GM12878 (cell line): ENCODE measurements at regions not wholly inside any gene's neighbourhood (a gene's known extent, or its start where the extent isn't known, plus 50 kb on each side); places are given as distances from the start of the nearest gene placed in this dataset.
A peak's percentile ranks its signal among the peaks of the same experiment; 100 is the strongest.

ENCODE experiments used
- ATAC-seq: fragments of 200-7000 bp; cut with Tn5 transposase; 3 replicates; pipeline ENCODE4 v1.9.1; 2020; ENCODE audit warnings: mild to moderate bottlenecking, moderate library complexity
- BruUV-seq: library from RNA; stranded (reverse); fragments of 400-500 nt; replicated peaks from 2 replicates; lab custom pipeline; 2021; lab: Mats Ljungman, UMichigan
- CTCF ChIA-PET: fragments of 300-600 bp; sonication (Branson Sonifier 250); formaldehyde crosslinking; extraction: SDS; loops from one replicate; lab custom pipeline; 2021; ENCODE audit warnings: inconsistent platforms; lab: Yijun Ruan, JAX
- POLR2A ChIA-PET: fragments of 350-600 bp; formaldehyde crosslinking; extraction: SDS; loops from one replicate; lab custom pipeline; 2021; ENCODE audit warnings: inconsistent platforms; lab: Charles Lee
- RAD21 ChIA-PET: fragments of 300-600 bp; sonication (Branson Sonifier 250); formaldehyde crosslinking; loops from one replicate; lab custom pipeline; 2023; ENCODE audit warnings: antibody characterized with exemption; ENCODE audit not compliant: unreplicated experiment; lab: Charles Lee
- SMC1A ChIA-PET: fragments of 300-600 bp; sonication (Branson Sonifier 250); formaldehyde crosslinking; loops from one replicate; lab custom pipeline; 2023; ENCODE audit not compliant: unreplicated experiment, uncharacterized antibody; lab: Charles Lee
- DNase-seq: peaks from one replicate; pipeline ENCODE4 v3.0.0-alpha.2; 2011; ENCODE audit warnings: low read depth, low spot score
- FAIRE-seq: peaks from 3 replicates; lab custom pipeline; 2011; peaks lifted over from hg19 to GRCh38; lab: Jason Lieb, UNC
- H2AFZ ChIP-seq: 2 replicates; pipeline ENCODE4 v1.6.0; 2011; ENCODE audit warnings: low read depth, low read length, control low read depth; ENCODE audit not compliant: control insufficient read depth
- H3K27ac ChIP-seq: 2 replicates; pipeline ENCODE4 v1.5.1; 2011; ENCODE audit warnings: control low read depth; ENCODE audit not compliant: control insufficient read depth, insufficient read depth
- H3K27me3 ChIP-seq, 2 experiments: replicated peaks in 1 of 2; 2 replicates each; pipeline versions ENCODE4 v1.6.0 to v1.6.1; 2011; ENCODE audit warnings: low read length in 1 of 2; ENCODE audit not compliant: control insufficient read depth in 2 of 2, insufficient read depth in 2 of 2
- H3K36me3 ChIP-seq, 2 experiments: 2 replicates each; pipeline ENCODE4 v1.5.1; 2011; ENCODE audit warnings: low read length in 1 of 2; ENCODE audit not compliant: control insufficient read depth in 2 of 2, insufficient read depth in 2 of 2
- H3K4me1 ChIP-seq: 2 replicates; pipeline ENCODE4 v1.6.1; 2011; ENCODE audit warnings: mild to moderate bottlenecking, low read length, moderate library complexity, mixed read lengths; ENCODE audit not compliant: control insufficient read depth, insufficient read depth
- H3K4me2 ChIP-seq: 2 replicates; pipeline ENCODE4 v1.6.0; 2011; ENCODE audit warnings: control low read depth; ENCODE audit not compliant: control insufficient read depth, insufficient read depth
- H3K4me3 ChIP-seq: fragments of 200-600 bp; sonication (generic); 2 replicates; pipeline ENCODE4 v1.5.1; 2016
- H3K79me2 ChIP-seq: 2 replicates; pipeline ENCODE4 v1.6.0; 2011; ENCODE audit warnings: low read length; ENCODE audit not compliant: control insufficient read depth, insufficient read depth
- H3K9ac ChIP-seq: 2 replicates; pipeline ENCODE4 v1.8.0; 2011; ENCODE audit warnings: low read length, control low read depth, mixed read lengths; ENCODE audit not compliant: control insufficient read depth, insufficient read depth
- H3K9me3 ChIP-seq: replicated peaks from 3 replicates; pipeline ENCODE4 v1.5.1; 2011; ENCODE audit warnings: mild to moderate bottlenecking, low read length; ENCODE audit not compliant: control insufficient read depth, insufficient read depth
- H4K20me1 ChIP-seq: 2 replicates; pipeline ENCODE4 v1.6.0; 2011; ENCODE audit not compliant: control insufficient read depth, insufficient read depth
- BMI1 ChIP-seq: fragments of 450-650 bp; IDR thresholded peaks from 2 replicates; pipeline ENCODE4 v1.6.1; 2016; ENCODE audit warnings: mild to moderate bottlenecking, moderate library complexity, borderline replicate concordance
- CBFB ChIP-seq: IDR thresholded peaks from 2 replicates; pipeline ENCODE4 v1.6.1; 2016; ENCODE audit warnings: antibody characterized with exemption, low read depth
- CREM ChIP-seq: IDR thresholded peaks from 2 replicates; pipeline ENCODE4 v1.6.1; 2014; ENCODE audit warnings: antibody characterized with exemption, low read depth
- ETV6 ChIP-seq, 2 experiments: fragments of 450-650 bp in 1 of 2; IDR thresholded peaks in 1 of 2; conservative IDR thresholded peaks in 1 of 2; 2 replicates each; pipeline ENCODE4 v1.6.1; 2014; ENCODE audit warnings: antibody characterized with exemption in 1 of 2, borderline replicate concordance in 1 of 2, low read depth in 1 of 2, mild to moderate bottlenecking in 1 of 2, moderate library complexity in 1 of 2
- FOXM1 ChIP-seq: IDR thresholded peaks from 2 replicates; pipeline ENCODE4 v1.6.1; 2012; ENCODE audit warnings: low read depth, mild to moderate bottlenecking, inconsistent platforms, low read length, moderate library complexity
- GATAD2B ChIP-seq: fragments of 450-650 bp; conservative IDR thresholded peaks from 2 replicates; pipeline ENCODE4 v1.6.1; 2017; ENCODE audit warnings: low read depth, mild to moderate bottlenecking, moderate library complexity
- HDGF ChIP-seq: fragments of 450-650 bp; IDR thresholded peaks from 2 replicates; pipeline ENCODE4 v1.6.1; 2016; ENCODE audit warnings: antibody characterized with exemption
- IKZF2 ChIP-seq, 2 experiments: fragments of 450-650 bp; IDR thresholded peaks; 2 replicates each; pipeline ENCODE4 v1.6.1; 2017; ENCODE audit warnings: mild to moderate bottlenecking in 2 of 2, moderate library complexity in 2 of 2
- JUNB ChIP-seq: IDR thresholded peaks from 2 replicates; pipeline ENCODE4 v1.6.1; 2016; ENCODE audit warnings: antibody characterized with exemption, mild to moderate bottlenecking
- KDM1A ChIP-seq: fragments of 200-600 bp; sonication (generic); IDR thresholded peaks from 2 replicates; pipeline ENCODE4 v1.6.1; 2016; ENCODE audit warnings: borderline replicate concordance
- MTA2 ChIP-seq: fragments of 450-650 bp; IDR thresholded peaks from 2 replicates; pipeline ENCODE4 v1.6.1; 2016; ENCODE audit warnings: low read depth, mild to moderate bottlenecking, moderate library complexity
- NBN ChIP-seq: fragments of 450-650 bp; IDR thresholded peaks from 2 replicates; pipeline ENCODE4 v1.6.1; 2016
- NFXL1 ChIP-seq: fragments of 450-650 bp; IDR thresholded peaks from 2 replicates; pipeline ENCODE4 v1.6.1; 2017; ENCODE audit warnings: antibody characterized with exemption, mild to moderate bottlenecking, borderline replicate concordance
- RAD21 ChIP-seq: IDR thresholded peaks from 2 replicates; pipeline ENCODE4 v1.6.1; 2011; ENCODE audit warnings: mild to moderate bottlenecking, low read depth, low read length, moderate library complexity; ENCODE audit not compliant: insufficient read depth
- SPI1 ChIP-seq: IDR thresholded peaks from 2 replicates; pipeline ENCODE4 v1.6.1; 2011; ENCODE audit warnings: low read depth, mild to moderate bottlenecking, low read length, moderate library complexity, borderline replicate concordance; ENCODE audit not compliant: insufficient read depth
- ZNF217 ChIP-seq: fragments of 450-650 bp; IDR thresholded peaks from 2 replicates; pipeline ENCODE4 v1.6.1; 2017; ENCODE audit warnings: antibody characterized with exemption, mild to moderate bottlenecking
- WGBS: methylation state at CpG from one replicate; pipeline ENCODE4 v1.1.6; 2016; ENCODE audit warnings: low lambda C conversion rate; ENCODE audit not compliant: insufficient replicate concordance, insufficient coverage; ENCODE audit errors: missing lambda C conversion rate; 5-methylcytosine and 5-hydroxymethylcytosine counted together
- in situ Hi-C: fragments of 300-500 bp; cut with MboI; formaldehyde crosslinking; loops from 9 replicates; pipeline ENCODE4 v1.14.3; 2018; ENCODE audit warnings: mixed read lengths
- intact Hi-C: fragments of 100-400 bp; cut with micrococcal nuclease; formaldehyde crosslinking; loops from one replicate; pipeline ENCODE4 v1.14.2; 2022; ENCODE audit not compliant: unreplicated experiment
- TF ChIP-seq, protein P1 (sequence below): fragments of 150-350 bp; IDR thresholded peaks from 2 replicates; pipeline ENCODE4 v1.6.1; 2016; ENCODE audit warnings: low read depth, low read length
- TF ChIP-seq, protein P2 (sequence below): IDR thresholded peaks from 2 replicates; pipeline ENCODE4 v1.6.1; 2012; ENCODE audit warnings: low read depth, low read length, improper control_type of control experiment
- TF ChIP-seq, protein P3 (sequence below): fragments of 150-350 bp; IDR thresholded peaks from 2 replicates; pipeline ENCODE4 v1.6.1; 2014; ENCODE audit warnings: mild to moderate bottlenecking, low read depth, low read length

DNA sequence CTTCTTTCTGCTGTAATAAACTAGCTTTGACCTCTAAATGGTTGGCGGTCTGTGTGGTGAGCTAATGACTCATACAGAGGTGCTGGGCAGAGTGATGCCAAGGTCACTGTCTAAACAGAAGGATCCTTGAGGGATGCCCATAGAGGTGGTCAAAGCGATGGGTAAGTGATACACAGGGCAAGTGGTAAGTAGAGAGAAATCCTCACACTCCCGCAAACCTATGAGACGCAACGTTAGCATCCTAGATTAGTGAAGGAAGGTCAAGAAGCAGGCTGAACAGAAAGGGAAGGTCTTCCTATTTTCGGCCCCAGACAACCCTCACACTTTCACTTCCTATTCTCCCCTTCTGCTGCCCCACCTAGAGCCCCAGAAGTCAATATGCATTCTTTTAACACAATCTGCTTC is 65.6 kb upstream of the SESN3 start:
- in situ Hi-C loops (no loop called here), intact Hi-C loops (loop anchor here (2.0 to 5.0 kb wide), 3 partner anchors 48 to 144 kb away; no protein-coding TSS in a partner anchor)
- Histone ChIP-seq H3K4me1 (peaks cover 15% of the 10 kb centered on the region; the same call in 1 of the 2 replicates), H3K36me3 (no peaks in the 10 kb centered on the region), H2AFZ (no peak overlapping the region), H4K20me1 (no peaks in the 10 kb centered on the region), H3K79me2 (no peaks in the 10 kb centered on the region), H3K27ac (no peak overlapping the region), H3K4me3 (peak overlapping the region; percentile 24; the same call in 1 of the 2 replicates), H3K9me3 (no peaks in the 10 kb centered on the region), H3K4me2 (peak overlapping the region; percentile 55), H3K9ac (no peak overlapping the region), H3K27me3 (no peaks in the 10 kb centered on the region; a peak in 4 of 4 replicates)
- WGBS: 0% methylated on average over 6 of the region's 6 CpGs
- BruUV-seq: no TSS peak
- ChIA-PET RAD21 (interaction anchor here (0.7 to 3.2 kb wide), 13 partner anchors 10 to 409 kb away, joined by 3 to 25 read pairs (median 5); partner anchors contain the start of gene SESN3), CTCF (interaction anchor here (0.6 to 2.5 kb wide), 15 partner anchors 8 to 465 kb away, joined by 3 to 22 read pairs (median 3); partner anchors contain the start of gene SESN3), SMC1A (interaction anchor here (0.8 to 3.7 kb wide), 29 partner anchors 8 to 419 kb away, joined by 3 to 30 read pairs (median 5); partner anchors contain the start of gene SESN3), POLR2A (interaction anchor here (0.5 to 2.4 kb wide), 7 partner anchors 8 to 68 kb away, joined by 3 to 12 read pairs (median 4); partner anchors contain the start of gene SESN3)
- peak; percentile 39 for DNase-seq
- ATAC-seq: peak; percentile 97
- FAIRE-seq: peak; percentile 88
- TF ChIP-seq FOXM1 (0 out of 2 replicates have a peak, but pooled peaks have one; percentile 28), GATAD2B (peak; percentile 52; the same call in 1 of the 2 replicates), HDGF (no peak), ETV6 (conservative IDR thresholded peaks at IDR 0.05 in 1 of 2, IDR thresholded peaks at IDR 0.05 in 1 of 2; ENCODE audit: borderline replicate concordance in 1 of 2, low read depth in 1 of 2) (peak in 1 of 2 experiments; percentile 62; a peak in 1 of 4 replicates), NFXL1 (no peak), KDM1A (no peak), NBN (0 out of 2 replicates have a peak, but pooled peaks have one; percentile 63), MTA2 (peak; percentile 82), IKZF2 (IDR thresholded peaks at IDR 0.05) (peak; percentile 79 to 82), SPI1 (peak; percentile 96), ZNF217 (peak; percentile 36; the same call in 1 of the 2 replicates), RAD21 (peak; percentile 9; the same call in 1 of the 2 replicates), BMI1 (0 out of 2 replicates have a peak, but pooled peaks have one; percentile 49), CREM (0 out of 2 replicates have a peak, but pooled peaks have one; percentile 28), JUNB (peak; percentile 55), CBFB (peak; percentile 22; the same call in 1 of the 2 replicates)
- TF ChIP-seq, protein P1, sequence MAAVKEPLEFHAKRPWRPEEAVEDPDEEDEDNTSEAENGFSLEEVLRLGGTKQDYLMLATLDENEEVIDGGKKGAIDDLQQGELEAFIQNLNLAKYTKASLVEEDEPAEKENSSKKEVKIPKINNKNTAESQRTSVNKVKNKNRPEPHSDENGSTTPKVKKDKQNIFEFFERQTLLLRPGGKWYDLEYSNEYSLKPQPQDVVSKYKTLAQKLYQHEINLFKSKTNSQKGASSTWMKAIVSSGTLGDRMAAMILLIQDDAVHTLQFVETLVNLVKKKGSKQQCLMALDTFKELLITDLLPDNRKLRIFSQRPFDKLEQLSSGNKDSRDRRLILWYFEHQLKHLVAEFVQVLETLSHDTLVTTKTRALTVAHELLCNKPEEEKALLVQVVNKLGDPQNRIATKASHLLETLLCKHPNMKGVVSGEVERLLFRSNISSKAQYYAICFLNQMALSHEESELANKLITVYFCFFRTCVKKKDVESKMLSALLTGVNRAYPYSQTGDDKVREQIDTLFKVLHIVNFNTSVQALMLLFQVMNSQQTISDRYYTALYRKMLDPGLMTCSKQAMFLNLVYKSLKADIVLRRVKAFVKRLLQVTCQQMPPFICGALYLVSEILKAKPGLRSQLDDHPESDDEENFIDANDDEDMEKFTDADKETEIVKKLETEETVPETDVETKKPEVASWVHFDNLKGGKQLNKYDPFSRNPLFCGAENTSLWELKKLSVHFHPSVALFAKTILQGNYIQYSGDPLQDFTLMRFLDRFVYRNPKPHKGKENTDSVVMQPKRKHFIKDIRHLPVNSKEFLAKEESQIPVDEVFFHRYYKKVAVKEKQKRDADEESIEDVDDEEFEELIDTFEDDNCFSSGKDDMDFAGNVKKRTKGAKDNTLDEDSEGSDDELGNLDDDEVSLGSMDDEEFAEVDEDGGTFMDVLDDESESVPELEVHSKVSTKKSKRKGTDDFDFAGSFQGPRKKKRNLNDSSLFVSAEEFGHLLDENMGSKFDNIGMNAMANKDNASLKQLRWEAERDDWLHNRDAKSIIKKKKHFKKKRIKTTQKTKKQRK: no peak
- TF ChIP-seq, protein P2, sequence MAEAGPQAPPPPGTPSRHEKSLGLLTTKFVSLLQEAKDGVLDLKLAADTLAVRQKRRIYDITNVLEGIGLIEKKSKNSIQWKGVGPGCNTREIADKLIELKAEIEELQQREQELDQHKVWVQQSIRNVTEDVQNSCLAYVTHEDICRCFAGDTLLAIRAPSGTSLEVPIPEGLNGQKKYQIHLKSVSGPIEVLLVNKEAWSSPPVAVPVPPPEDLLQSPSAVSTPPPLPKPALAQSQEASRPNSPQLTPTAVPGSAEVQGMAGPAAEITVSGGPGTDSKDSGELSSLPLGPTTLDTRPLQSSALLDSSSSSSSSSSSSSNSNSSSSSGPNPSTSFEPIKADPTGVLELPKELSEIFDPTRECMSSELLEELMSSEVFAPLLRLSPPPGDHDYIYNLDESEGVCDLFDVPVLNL: no peak
- TF ChIP-seq, protein P3, sequence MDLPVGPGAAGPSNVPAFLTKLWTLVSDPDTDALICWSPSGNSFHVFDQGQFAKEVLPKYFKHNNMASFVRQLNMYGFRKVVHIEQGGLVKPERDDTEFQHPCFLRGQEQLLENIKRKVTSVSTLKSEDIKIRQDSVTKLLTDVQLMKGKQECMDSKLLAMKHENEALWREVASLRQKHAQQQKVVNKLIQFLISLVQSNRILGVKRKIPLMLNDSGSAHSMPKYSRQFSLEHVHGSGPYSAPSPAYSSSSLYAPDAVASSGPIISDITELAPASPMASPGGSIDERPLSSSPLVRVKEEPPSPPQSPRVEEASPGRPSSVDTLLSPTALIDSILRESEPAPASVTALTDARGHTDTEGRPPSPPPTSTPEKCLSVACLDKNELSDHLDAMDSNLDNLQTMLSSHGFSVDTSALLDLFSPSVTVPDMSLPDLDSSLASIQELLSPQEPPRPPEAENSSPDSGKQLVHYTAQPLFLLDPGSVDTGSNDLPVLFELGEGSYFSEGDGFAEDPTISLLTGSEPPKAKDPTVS: no peak
